MCF 10A (cell line): ENCODE measurements at regions not wholly inside any gene's neighbourhood (a gene's known extent, or its start where the extent isn't known, plus 50 kb on each side); places are given as distances from the start of the nearest gene placed in this dataset.

ENCODE experiments used
- BruUV-seq: library from RNA; stranded (reverse); fragments of 400-500 nt; replicated peaks from 2 replicates; lab custom pipeline; 2021; lab: Mats Ljungman, UMichigan
- CTCF ChIA-PET: fragments of 300-600 bp; sonication (Branson Sonifier 250); formaldehyde crosslinking; extraction: SDS; loops from one replicate; lab custom pipeline; 2021; ENCODE audit warnings: antibody characterized with exemption, inconsistent platforms; lab: Yijun Ruan, JAX
- POLR2A ChIA-PET: fragments of 300-600, 350-650 bp; sonication (Branson Sonifier 250); formaldehyde crosslinking; extraction: SDS; loops from one replicate; lab custom pipeline; 2020; ENCODE audit warnings: antibody characterized with exemption, inconsistent platforms; lab: Yijun Ruan, JAX
- DNase-seq: peaks from one replicate; pipeline ENCODE4 v3.0.0-alpha.2; 2018; ENCODE audit not compliant: unreplicated experiment
- H3K27ac Mint-ChIP-seq: one replicate; pipeline ENCODE4 v1.8.0; 2022; ENCODE audit warnings: mild to moderate bottlenecking, low read depth, mixed read lengths; ENCODE audit not compliant: unreplicated experiment
- H3K27me3 Mint-ChIP-seq: one replicate; pipeline ENCODE4 v1.8.0; 2022; ENCODE audit warnings: mixed read lengths; ENCODE audit not compliant: insufficient read depth, unreplicated experiment
- H3K36me3 Mint-ChIP-seq: one replicate; pipeline ENCODE4 v1.8.0; 2022; ENCODE audit warnings: mild to moderate bottlenecking, moderate library complexity, mixed read lengths; ENCODE audit not compliant: insufficient read depth, unreplicated experiment
- H3K4me1 Mint-ChIP-seq: one replicate; pipeline ENCODE4 v1.8.0; 2022; ENCODE audit warnings: mixed read lengths; ENCODE audit not compliant: insufficient read depth, unreplicated experiment
- H3K4me3 Mint-ChIP-seq: one replicate; pipeline ENCODE4 v1.8.0; 2022; ENCODE audit warnings: mild to moderate bottlenecking, moderate library complexity, mixed read lengths; ENCODE audit not compliant: unreplicated experiment
- H3K9me3 Mint-ChIP-seq: one replicate; pipeline ENCODE4 v1.8.0; 2022; ENCODE audit warnings: mixed read lengths; ENCODE audit not compliant: unreplicated experiment
- CTCF ChIP-seq: fragments of 200-600 bp; IDR thresholded peaks from one replicate; pipeline ENCODE4 v1.8.0; 2022; ENCODE audit warnings: antibody characterized with exemption, mild to moderate bottlenecking; ENCODE audit not compliant: unreplicated experiment
- intact Hi-C: fragments of 100-400 bp; cut with micrococcal nuclease; formaldehyde crosslinking; loops from 2 replicates; pipeline ENCODE4 v1.14.1; 2022

- H3K4me1 Mint-ChIP-seq = no peaks in the 10 kb centered on the region
- ChIA-PET POLR2A (interaction anchor here (0.6 to 0.7 kb wide), 2 partner anchors 35 to 1110 kb away, joined by 3 to 4 read pairs; no protein-coding TSS in a partner anchor), CTCF (no interaction called here)
- no peak overlapping the region for H3K4me3 Mint-ChIP-seq
- H3K9me3 Mint-ChIP-seq = no peaks in the 10 kb centered on the region
- no TSS peak for BruUV-seq
- peaks cover 16% of the 10 kb centered on the region for H3K27me3 Mint-ChIP-seq
- peaks cover 6% of the 10 kb centered on the region for H3K36me3 Mint-ChIP-seq
- DNase-seq = no peak
- intact Hi-C loops = no loop called here
- H3K27ac Mint-ChIP-seq = no peak overlapping the region
- TF ChIP-seq CTCF = no peak
These were observed 54.4 kb upstream of the HAO2 start for GRCh38 chr1:119314001-119314796.

- POLR2A ChIA-PET = no interaction called here
- BruUV-seq = no TSS peak
These were observed 51.6 kb upstream of the HAO2 start for GRCh38 chr1:119316870-119317416.

GRCh38 chr1:119318466-119319309, 49.9 kb upstream of the HAO2 start:
- no peaks in the 10 kb centered on the region for H3K9me3 Mint-ChIP-seq
- no TSS peak for BruUV-seq
- no peak for DNase-seq
- ChIA-PET POLR2A (no interaction called here), CTCF (no interaction called here)
- no peaks in the 10 kb centered on the region for H3K36me3 Mint-ChIP-seq
- no peak overlapping the region for H3K4me3 Mint-ChIP-seq
- no peak for TF ChIP-seq CTCF
- intact Hi-C loops = no loop called here
- H3K4me1 Mint-ChIP-seq = no peaks in the 10 kb centered on the region
- H3K27me3 Mint-ChIP-seq = no peaks in the 10 kb centered on the region
- no peak overlapping the region for H3K27ac Mint-ChIP-seq

More at GRCh38 chr1:119316870-119317416, 51.6 kb upstream of the HAO2 start:
- Mint-ChIP-seq H3K9me3 (no peaks in the 10 kb centered on the region), H3K4me1 (no peaks in the 10 kb centered on the region), H3K27ac (no peak overlapping the region), H3K36me3 (no peaks in the 10 kb centered on the region), H3K4me3 (no peak overlapping the region), H3K27me3 (no peaks in the 10 kb centered on the region)
- CTCF ChIA-PET = interaction anchor here (0.5 to 0.8 kb wide), 3 partner anchors 21 to 114 kb away, joined by 3 read pairs; no protein-coding TSS in a partner anchor
- intact Hi-C loops = no loop called here
- DNase-seq = no peak
- no peak for TF ChIP-seq CTCF
